Subcutaneous abdominal adipose tissue (tissue), 5 donors: ENCODE measurements at regions not wholly inside any gene's neighbourhood (a gene's known extent, or its start where the extent isn't known, plus 50 kb on each side); places are given as distances from the start of the nearest gene placed in this dataset.

Experiments
- H3K27ac ChIP-seq: one replicate; pipeline ENCODE4 v1.7.0; 2013; ENCODE audit warnings: low read depth, mild to moderate bottlenecking, inconsistent platforms, low read length, moderate library complexity
- H3K27me3 ChIP-seq, 5 donors: one replicate each; pipeline ENCODE4 v1.7.0; 2013; ENCODE audit warnings: low read length in 5 of 5, inconsistent platforms in 1 of 5; ENCODE audit not compliant: control insufficient read depth in 5 of 5, insufficient read depth in 4 of 5
- H3K36me3 ChIP-seq, 5 donors: one replicate each; pipeline ENCODE4 v1.7.0; 2013; ENCODE audit warnings: low read length in 5 of 5; ENCODE audit not compliant: control insufficient read depth in 5 of 5, insufficient read depth in 5 of 5
- H3K4me1 ChIP-seq, 5 donors: one replicate each; pipeline ENCODE4 v1.7.0; 2013; ENCODE audit warnings: low read length in 5 of 5, mild to moderate bottlenecking in 3 of 5, moderate library complexity in 1 of 5; ENCODE audit not compliant: control insufficient read depth in 5 of 5, insufficient read depth in 5 of 5
- H3K4me3 ChIP-seq, 5 donors: one replicate each; pipeline ENCODE4 v1.7.0; 2013; ENCODE audit warnings: low read length in 5 of 5, low read depth in 1 of 5
- H3K9ac ChIP-seq, 5 donors: one replicate each; pipeline ENCODE4 v1.7.0; 2013; ENCODE audit warnings: low read length in 5 of 5, mild to moderate bottlenecking in 4 of 5, moderate library complexity in 3 of 5
- H3K9me3 ChIP-seq, 5 donors: one replicate each; pipeline ENCODE4 v1.7.0; 2013; ENCODE audit warnings: low read length in 5 of 5; ENCODE audit not compliant: control insufficient read depth in 5 of 5
- donor health status: healthy.
- donor health status: healthy.
- donor health status: healthy.
- donor health status: healthy.
- donor health status: healthy.

DNA sequence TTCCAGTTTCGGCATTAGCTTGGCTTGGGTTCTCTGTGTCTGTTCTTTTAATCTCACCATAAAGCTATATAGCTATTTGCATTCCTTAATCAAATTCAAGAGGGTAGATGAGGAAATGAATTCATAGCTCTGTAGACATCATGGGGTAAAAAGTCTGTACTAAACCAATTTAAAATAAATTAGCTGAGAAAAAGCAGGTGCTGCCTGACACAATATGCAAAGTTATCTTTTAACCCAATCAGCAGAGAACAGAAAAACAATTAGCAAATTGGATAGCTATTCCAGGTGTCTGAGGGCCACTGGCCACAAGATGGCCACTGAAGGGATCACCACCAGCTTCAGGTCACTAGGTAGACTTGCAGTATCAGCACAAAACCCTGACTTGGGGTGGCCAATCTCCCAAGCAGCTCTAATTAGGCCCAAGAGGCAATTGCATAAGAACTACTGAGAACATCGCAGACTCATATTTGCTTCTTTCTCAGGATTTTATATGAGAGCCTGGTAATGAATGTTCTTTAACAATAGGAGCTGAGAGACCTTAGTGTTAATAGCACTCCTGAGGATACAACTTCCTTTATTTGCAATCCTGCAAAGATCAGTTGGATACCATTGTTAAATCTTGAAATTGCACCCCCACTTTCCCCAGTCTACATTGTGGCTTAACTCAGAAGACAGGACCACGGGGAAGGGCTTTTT is 494.3 kb downstream of the PDCD6IP start:
- H3K4me3 ChIP-seq: no peak overlapping the region
- H3K27ac ChIP-seq: no peak overlapping the region
- H3K36me3 ChIP-seq: no peaks in the 10 kb centered on the region
- no peaks in the 10 kb centered on the region for H3K9me3 ChIP-seq
- no peak overlapping the region for H3K9ac ChIP-seq
- no peaks in the 10 kb centered on the region for H3K27me3 ChIP-seq
- no peaks in the 10 kb centered on the region for H3K4me1 ChIP-seq

GRCh38 chr3:34294240-34294639 is 495.8 kb downstream of the PDCD6IP start:
- H3K27ac ChIP-seq: no peak overlapping the region
- H3K4me1 ChIP-seq: no peaks in the 10 kb centered on the region
- H3K4me3 ChIP-seq: no peak overlapping the region
- H3K36me3 ChIP-seq: no peaks in the 10 kb centered on the region
- H3K9ac ChIP-seq: no peak overlapping the region
- peaks cover 0 to 4% (median 0%) of the 10 kb centered on the region in 5 donors for H3K27me3 ChIP-seq
- H3K9me3 ChIP-seq: no peaks in the 10 kb centered on the region

GRCh38 chr3:34296796-34297195 is 498.4 kb downstream of the PDCD6IP start:
- Histone ChIP-seq H3K4me3 (no peak overlapping the region), H3K9ac (no peak overlapping the region), H3K27ac (no peak overlapping the region), H3K9me3 (no peaks in the 10 kb centered on the region), H3K27me3 (peaks cover 0 to 4% (median 0%) of the 10 kb centered on the region in 5 donors), H3K36me3 (no peaks in the 10 kb centered on the region), H3K4me1 (no peaks in the 10 kb centered on the region)

GRCh38 chr3:34298653-34299052 is 500.2 kb downstream of the PDCD6IP start:
- Histone ChIP-seq H3K27me3 (peaks cover 0 to 4% (median 0%) of the 10 kb centered on the region in 5 donors), H3K4me1 (no peaks in the 10 kb centered on the region), H3K36me3 (no peaks in the 10 kb centered on the region), H3K9ac (no peak overlapping the region), H3K4me3 (no peak overlapping the region), H3K27ac (no peak overlapping the region), H3K9me3 (no peaks in the 10 kb centered on the region)

- H3K4me1 ChIP-seq: no peaks in the 10 kb centered on the region
- H3K36me3 ChIP-seq: no peaks in the 10 kb centered on the region
- H3K9me3 ChIP-seq: no peaks in the 10 kb centered on the region
- no peak overlapping the region for H3K4me3 ChIP-seq
- H3K9ac ChIP-seq: no peak overlapping the region
- H3K27ac ChIP-seq: no peak overlapping the region
- H3K27me3 ChIP-seq: peaks cover 0 to 4% (median 0%) of the 10 kb centered on the region in 5 donors
Observed at GRCh38 chr3:34300621-34301020, 502.2 kb downstream of the PDCD6IP start.

DNA sequence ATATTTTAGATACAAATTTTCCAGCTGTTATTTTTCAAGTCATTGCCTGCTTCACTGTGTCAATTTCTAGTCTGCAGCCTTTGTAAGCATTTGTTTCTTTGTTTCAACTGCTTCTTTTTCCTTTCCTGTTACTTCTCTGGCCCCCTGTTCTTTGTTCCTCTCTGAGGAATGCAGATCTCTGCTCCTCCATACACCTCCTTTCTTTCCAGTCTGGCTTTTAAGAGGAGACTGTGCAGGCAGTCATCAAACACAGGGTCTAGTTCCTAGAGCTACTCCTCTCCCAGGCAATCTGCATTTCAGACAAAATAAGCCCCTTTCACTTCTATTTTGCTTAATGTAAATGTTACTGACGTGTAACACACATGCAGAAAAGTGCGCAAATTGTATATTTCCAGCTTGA is 502.9 kb downstream of the PDCD6IP start:
- Histone ChIP-seq H3K9ac (no peak overlapping the region), H3K4me1 (no peaks in the 10 kb centered on the region), H3K27me3 (peaks cover 0 to 4% (median 0%) of the 10 kb centered on the region in 5 donors), H3K27ac (no peak overlapping the region), H3K36me3 (no peaks in the 10 kb centered on the region), H3K9me3 (no peaks in the 10 kb centered on the region), H3K4me3 (no peak overlapping the region)

DNA sequence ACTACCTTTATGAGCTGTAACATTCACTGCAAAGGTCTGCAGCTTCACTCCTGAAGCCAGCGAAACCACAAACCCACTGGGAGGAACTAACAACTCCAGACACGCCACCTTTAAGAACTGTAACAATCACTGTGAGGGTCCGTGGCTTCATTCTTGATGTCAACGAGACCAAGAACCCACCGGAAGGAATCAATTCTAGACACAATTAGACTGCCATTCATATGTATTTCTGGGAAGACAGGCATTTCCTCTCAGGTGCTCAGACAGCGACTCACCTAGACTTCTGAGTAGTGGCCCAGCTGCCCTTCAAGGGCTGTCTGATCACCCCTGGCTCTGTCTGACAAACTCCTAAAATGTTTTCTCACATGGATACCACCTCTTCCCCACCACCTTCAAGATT is 506.8 kb downstream of the PDCD6IP start:
- no peak overlapping the region for H3K27ac ChIP-seq
- no peaks in the 10 kb centered on the region for H3K4me1 ChIP-seq
- no peaks in the 10 kb centered on the region for H3K9me3 ChIP-seq
- no peak overlapping the region for H3K9ac ChIP-seq
- H3K4me3 ChIP-seq: no peak overlapping the region
- peaks cover 0 to 3% (median 0%) of the 10 kb centered on the region in 5 donors for H3K27me3 ChIP-seq
- H3K36me3 ChIP-seq: no peaks in the 10 kb centered on the region

DNA sequence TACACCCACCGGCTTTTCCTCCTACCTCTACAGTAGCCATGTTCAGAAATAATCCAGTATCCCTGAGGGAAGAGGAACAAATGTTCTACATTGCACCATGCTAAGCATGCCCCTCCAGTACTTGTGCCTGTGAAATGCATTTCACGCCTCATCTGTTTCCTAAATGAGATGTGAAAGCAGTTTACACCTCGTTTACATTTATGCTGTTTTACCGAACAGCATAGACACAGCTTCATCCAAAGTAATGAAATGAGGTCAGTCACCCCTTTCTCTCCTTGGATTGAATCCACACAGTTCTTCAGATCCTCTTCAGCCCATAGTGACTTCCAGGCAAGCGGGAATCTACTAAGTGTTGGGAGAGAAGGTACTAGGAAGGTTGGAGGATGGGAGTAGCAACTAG is 514.3 kb downstream of the PDCD6IP start:
- H3K27me3 ChIP-seq: no peaks in the 10 kb centered on the region
- H3K9me3 ChIP-seq: peaks cover 0 to 7% (median 4%) of the 10 kb centered on the region in 5 donors
- no peak overlapping the region for H3K9ac ChIP-seq
- H3K4me1 ChIP-seq: no peaks in the 10 kb centered on the region
- no peak overlapping the region for H3K27ac ChIP-seq
- H3K4me3 ChIP-seq: no peak overlapping the region
- H3K36me3 ChIP-seq: no peaks in the 10 kb centered on the region

GRCh38 chr3:34319881-34320280 is 521.5 kb downstream of the PDCD6IP start:
- no peak overlapping the region for H3K27ac ChIP-seq
- H3K9me3 ChIP-seq: peaks cover 0 to 20% (median 6%) of the 10 kb centered on the region in 5 donors
- no peaks in the 10 kb centered on the region for H3K36me3 ChIP-seq
- H3K27me3 ChIP-seq: no peaks in the 10 kb centered on the region
- H3K9ac ChIP-seq: no peak overlapping the region
- H3K4me3 ChIP-seq: no peak overlapping the region
- H3K4me1 ChIP-seq: no peaks in the 10 kb centered on the region

DNA sequence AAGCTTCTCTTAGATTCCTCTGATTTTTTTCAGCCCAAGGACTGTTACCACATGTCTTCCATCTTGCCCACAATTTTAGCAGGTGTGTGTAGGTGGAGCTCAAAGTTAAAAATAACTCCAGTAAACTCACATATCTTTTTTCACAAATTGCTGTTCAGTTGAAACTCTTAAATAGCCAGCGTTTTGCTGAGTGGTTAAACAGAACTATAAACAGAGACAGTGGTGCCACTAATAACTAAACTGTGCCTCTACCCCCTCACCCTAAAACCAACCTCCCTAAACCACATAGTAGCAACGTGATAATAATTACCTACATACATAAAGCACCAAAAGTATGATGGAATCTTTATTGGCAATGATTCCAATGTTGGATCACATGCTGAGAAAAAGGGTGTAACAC is 525.1 kb downstream of the PDCD6IP start:
- H3K36me3 ChIP-seq: no peaks in the 10 kb centered on the region
- no peak overlapping the region for H3K4me3 ChIP-seq
- no peaks in the 10 kb centered on the region for H3K27me3 ChIP-seq
- no peak overlapping the region for H3K27ac ChIP-seq
- peaks cover 0 to 7% (median 0%) of the 10 kb centered on the region in 5 donors for H3K9me3 ChIP-seq
- H3K9ac ChIP-seq: no peak overlapping the region
- H3K4me1 ChIP-seq: no peaks in the 10 kb centered on the region
